Epithelial cell of esophagus (primary cell): ENCODE measurements at regions not wholly inside any gene's neighbourhood (a gene's known extent, or its start where the extent isn't known, plus 50 kb on each side); places are given as distances from the start of the nearest gene placed in this dataset.

ENCODE experiments used
- DNase-seq: peaks from one replicate; pipeline ENCODE4 v3.0.0; 2010; ENCODE audit warnings: low read depth
- H3K4me3 ChIP-seq: 2 replicates; pipeline ENCODE4 v1.5.1; 2011; ENCODE audit warnings: mild to moderate bottlenecking, low read length, control low read depth
- TF ChIP-seq, protein P1 (sequence below): IDR thresholded peaks from 2 replicates; pipeline ENCODE4 v1.5.1; 2011; ENCODE audit warnings: low read depth, mild to moderate bottlenecking, low read length, control low read depth, inconsistent platforms; ENCODE audit not compliant: insufficient read depth; ENCODE audit errors: missing control alignments

DNA sequence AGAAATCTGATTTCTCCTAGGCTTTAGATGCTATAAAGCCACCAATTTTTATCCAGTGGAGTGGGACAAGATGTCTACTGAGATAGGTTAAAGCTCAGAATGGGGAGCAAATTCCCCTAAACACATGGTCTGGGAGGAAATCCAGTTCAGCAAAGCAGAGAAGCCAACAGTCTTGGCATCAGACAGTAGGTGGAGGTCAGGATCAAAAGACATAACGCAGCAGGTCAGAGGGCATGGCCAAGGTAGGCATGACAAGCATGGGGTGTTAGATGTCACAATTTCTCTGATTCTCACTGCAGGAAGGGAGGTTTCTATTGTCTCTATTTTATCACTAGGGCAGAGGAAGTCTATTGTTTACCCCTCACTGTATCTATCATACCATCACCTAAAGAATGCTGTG, 288.2 kb downstream of the ACTL7B start:
- H3K4me3 ChIP-seq, result no peak overlapping the region
- no peak for DNase-seq
- TF ChIP-seq, protein P1, sequence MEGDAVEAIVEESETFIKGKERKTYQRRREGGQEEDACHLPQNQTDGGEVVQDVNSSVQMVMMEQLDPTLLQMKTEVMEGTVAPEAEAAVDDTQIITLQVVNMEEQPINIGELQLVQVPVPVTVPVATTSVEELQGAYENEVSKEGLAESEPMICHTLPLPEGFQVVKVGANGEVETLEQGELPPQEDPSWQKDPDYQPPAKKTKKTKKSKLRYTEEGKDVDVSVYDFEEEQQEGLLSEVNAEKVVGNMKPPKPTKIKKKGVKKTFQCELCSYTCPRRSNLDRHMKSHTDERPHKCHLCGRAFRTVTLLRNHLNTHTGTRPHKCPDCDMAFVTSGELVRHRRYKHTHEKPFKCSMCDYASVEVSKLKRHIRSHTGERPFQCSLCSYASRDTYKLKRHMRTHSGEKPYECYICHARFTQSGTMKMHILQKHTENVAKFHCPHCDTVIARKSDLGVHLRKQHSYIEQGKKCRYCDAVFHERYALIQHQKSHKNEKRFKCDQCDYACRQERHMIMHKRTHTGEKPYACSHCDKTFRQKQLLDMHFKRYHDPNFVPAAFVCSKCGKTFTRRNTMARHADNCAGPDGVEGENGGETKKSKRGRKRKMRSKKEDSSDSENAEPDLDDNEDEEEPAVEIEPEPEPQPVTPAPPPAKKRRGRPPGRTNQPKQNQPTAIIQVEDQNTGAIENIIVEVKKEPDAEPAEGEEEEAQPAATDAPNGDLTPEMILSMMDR, result no peak

DNA sequence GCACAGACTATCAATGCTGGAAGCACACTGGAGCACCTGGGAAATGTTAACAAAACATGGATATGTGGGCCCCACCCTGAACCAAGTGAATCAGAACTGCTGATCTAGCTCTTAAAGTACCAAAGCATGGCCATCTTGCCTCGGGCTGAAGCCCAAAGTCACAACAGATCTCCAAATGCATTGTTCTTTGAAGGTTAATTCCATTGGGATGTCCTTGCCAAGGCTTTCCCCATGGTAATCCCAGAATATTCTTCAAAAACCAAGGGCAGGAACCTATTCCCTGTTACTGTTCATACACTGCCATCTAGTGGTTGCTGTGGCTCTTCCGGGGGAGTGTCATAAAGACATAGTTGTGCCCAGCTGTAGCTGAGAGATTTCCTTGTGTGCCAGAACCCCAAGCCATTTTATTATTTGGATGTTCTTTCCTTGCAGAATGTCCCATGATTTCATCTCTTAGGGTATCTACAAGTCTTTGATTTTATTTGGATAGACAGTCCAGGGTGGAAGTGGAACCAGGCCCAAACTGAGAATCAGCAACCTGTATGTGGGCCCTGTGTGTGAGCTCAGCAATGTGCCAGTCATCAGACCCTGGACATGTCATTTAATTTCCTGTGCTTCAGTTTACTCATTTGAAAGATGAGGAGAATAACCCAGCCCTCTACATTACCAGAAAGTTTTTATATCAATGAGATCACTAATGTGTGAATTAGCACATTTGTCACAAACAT, 290.0 kb downstream of the ACTL7B start:
- H3K4me3 ChIP-seq, result no peak overlapping the region
- TF ChIP-seq, protein P1, result peak; percentile 91
- DNase-seq, result peak; percentile 92

DNA sequence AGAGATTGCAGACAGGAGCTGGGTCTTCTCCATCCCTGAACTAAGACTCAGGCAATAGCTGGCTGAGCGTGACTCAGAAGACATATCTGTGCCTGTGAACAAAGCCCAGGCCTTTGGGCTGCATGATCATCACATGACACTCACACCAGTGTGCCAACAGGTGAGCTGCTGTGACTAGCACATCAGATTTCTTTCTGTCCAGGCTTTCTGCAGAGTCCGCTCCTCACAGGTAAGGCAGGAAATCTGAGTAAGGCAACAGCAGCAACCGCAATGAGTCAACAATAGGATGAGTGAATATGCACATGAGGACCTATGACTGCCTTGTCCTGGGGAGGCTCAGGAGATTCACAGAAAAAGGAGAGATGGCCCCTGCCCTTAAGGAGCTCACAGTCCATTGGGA, 293.6 kb downstream of the ACTL7B start:
- TF ChIP-seq, protein P1, result no peak
- H3K4me3 ChIP-seq, result no peak overlapping the region
- DNase-seq, result peak; percentile 100

DNA sequence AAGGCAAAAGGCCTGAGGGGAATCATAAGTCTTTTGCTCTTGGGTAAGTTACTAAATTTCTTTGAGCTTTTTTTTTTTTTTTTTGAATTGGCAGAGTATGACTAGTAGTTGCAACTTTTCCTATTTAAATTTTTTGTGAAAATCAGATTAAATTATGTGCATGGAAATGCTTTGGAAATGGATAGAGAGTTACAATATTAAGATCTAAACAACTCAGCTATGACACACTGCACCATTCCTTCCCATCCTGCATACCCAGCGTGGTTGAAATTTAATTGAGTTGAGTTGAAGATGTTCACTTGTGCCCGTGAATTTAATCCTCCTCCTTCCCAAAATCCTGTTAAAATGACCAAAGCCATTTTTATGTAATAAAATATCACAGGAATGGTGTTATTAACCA, 296.4 kb downstream of the ACTL7B start:
- H3K4me3 ChIP-seq, result no peak overlapping the region
- DNase-seq, result no peak
- TF ChIP-seq, protein P1, result no peak

DNA sequence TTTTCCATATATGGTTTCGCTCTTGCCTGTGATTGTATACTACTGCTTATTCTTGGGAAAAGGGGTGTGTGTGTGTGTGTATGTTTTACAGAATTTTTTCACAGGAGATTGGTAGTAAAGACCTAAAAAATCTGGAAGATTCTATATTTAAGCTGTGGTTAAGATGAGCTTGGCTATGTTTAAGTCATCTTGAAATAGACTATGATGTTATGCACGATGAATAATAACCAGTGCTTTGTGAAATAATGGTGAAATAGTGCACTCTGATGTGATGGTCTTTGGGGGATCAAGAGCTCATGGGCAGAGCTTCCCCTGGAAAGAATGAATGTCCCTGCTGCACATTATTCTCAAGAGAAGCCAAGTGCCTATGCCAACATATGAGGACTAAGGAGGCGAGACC, 301.0 kb downstream of the ACTL7B start:
- no peak for DNase-seq
- H3K4me3 ChIP-seq, result no peak overlapping the region
- TF ChIP-seq, protein P1, result no peak

DNA sequence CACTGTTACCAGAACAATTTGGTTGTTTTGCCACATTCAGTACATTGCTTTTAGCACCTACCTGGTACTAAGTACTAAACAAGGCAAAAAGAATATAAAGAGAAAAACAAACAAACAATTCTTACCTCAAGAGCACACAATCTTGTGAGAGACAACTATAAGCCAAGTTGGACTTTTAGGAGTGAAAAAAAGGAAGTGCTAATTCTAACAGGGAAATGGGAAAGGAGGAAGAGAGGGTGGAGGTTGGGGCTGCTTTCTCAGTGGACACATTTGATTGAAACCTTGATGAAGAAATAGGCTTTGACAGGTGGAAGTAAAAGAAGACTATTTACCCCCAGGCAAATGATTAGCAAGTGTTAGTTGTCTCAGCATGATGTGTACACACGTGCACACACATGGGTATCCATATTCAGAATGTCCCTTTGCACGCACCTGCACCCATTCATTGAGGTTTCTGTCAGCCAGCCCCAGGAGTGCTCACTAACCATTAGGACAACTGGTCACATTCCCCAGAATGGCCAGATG, 302.6 kb downstream of the ACTL7B start:
- TF ChIP-seq, protein P1, result no peak
- H3K4me3 ChIP-seq, result peak overlapping the region; percentile 8
- peak; percentile 83 for DNase-seq
